ENCODE measurements at regions not wholly inside any gene's neighbourhood (a gene's known extent, or its start where the extent isn't known, plus 50 kb on each side); places are given as distances from the start of the nearest gene placed in this dataset.
A peak's percentile ranks its signal among the peaks of the same experiment; 100 is the strongest.
"Not testable (repeated sequence)": the region's sequence is repeated elsewhere in the genome, so short reads cannot be mapped to it uniquely, and the experiment has no call there.

- no peak overlapping the region for H3K27ac Mint-ChIP-seq
- no peaks in the 10 kb centered on the region for H3K9me3 Mint-ChIP-seq
- no peaks in the 10 kb centered on the region for H3K36me3 Mint-ChIP-seq
- no peak overlapping the region for H3K4me3 Mint-ChIP-seq
- no peak for DNase-seq
- H3K4me1 Mint-ChIP-seq = no peaks in the 10 kb centered on the region
- H3K27me3 Mint-ChIP-seq = no peaks in the 10 kb centered on the region
Measured at GRCh38 chr7:159205833-159206232, 61.2 kb upstream of the VIPR2 start.

- Mint-ChIP-seq H3K36me3 (no peaks in the 10 kb centered on the region), H3K4me3 (no peak overlapping the region), H3K4me1 (no peaks in the 10 kb centered on the region), H3K9me3 (no peaks in the 10 kb centered on the region), H3K27ac (no peak overlapping the region), H3K27me3 (no peaks in the 10 kb centered on the region)
- DNase-seq = no peak
Measured at GRCh38 chr7:159204664-159205063, 60.0 kb upstream of the VIPR2 start.

GRCh38 chr7:159203253-159203652 lies 58.6 kb upstream of the VIPR2 start:
- not testable (repeated sequence) for H3K27me3 Mint-ChIP-seq, H3K4me3 Mint-ChIP-seq, H3K9me3 Mint-ChIP-seq, H3K27ac Mint-ChIP-seq, H3K4me1 Mint-ChIP-seq, DNase-seq, H3K36me3 Mint-ChIP-seq

GRCh38 chr7:159201722-159202330 lies 57.2 kb upstream of the VIPR2 start:
- H3K27me3 Mint-ChIP-seq = no peaks in the 10 kb centered on the region
- H3K4me1 Mint-ChIP-seq = peaks cover 12% of the 10 kb centered on the region
- no peaks in the 10 kb centered on the region for H3K9me3 Mint-ChIP-seq
- no peaks in the 10 kb centered on the region for H3K36me3 Mint-ChIP-seq
- H3K4me3 Mint-ChIP-seq = no peak overlapping the region
- no peak for DNase-seq
- no peak overlapping the region for H3K27ac Mint-ChIP-seq

- DNase-seq = no peak
- Mint-ChIP-seq H3K36me3 (no peaks in the 10 kb centered on the region), H3K4me3 (no peak overlapping the region), H3K27ac (no peak overlapping the region), H3K9me3 (no peaks in the 10 kb centered on the region), H3K27me3 (no peaks in the 10 kb centered on the region), H3K4me1 (peaks cover 18% of the 10 kb centered on the region)
Measured at GRCh38 chr7:159200421-159200820, 55.8 kb upstream of the VIPR2 start.

- Mint-ChIP-seq H3K4me1 (peaks cover 18% of the 10 kb centered on the region), H3K27me3 (no peaks in the 10 kb centered on the region)
Measured at GRCh38 chr7:159198016-159198724, 53.5 kb upstream of the VIPR2 start.

GRCh38 chr7:159197066-159197975 lies 52.7 kb upstream of the VIPR2 start:
- no peaks in the 10 kb centered on the region for H3K36me3 Mint-ChIP-seq
- peaks cover 18% of the 10 kb centered on the region for H3K4me1 Mint-ChIP-seq
- peak overlapping the region; percentile 55 for H3K4me3 Mint-ChIP-seq
- no peaks in the 10 kb centered on the region for H3K27me3 Mint-ChIP-seq
- DNase-seq = no peak
- H3K9me3 Mint-ChIP-seq = no peaks in the 10 kb centered on the region
- H3K27ac Mint-ChIP-seq = peak overlapping the region; percentile 77

More at GRCh38 chr7:159198016-159198724, 53.5 kb upstream of the VIPR2 start:
- DNase-seq = no peak
- Mint-ChIP-seq H3K4me3 (no peak overlapping the region), H3K27ac (peak overlapping the region; percentile 77), H3K36me3 (no peaks in the 10 kb centered on the region), H3K9me3 (no peaks in the 10 kb centered on the region)

- H3K4me3 Mint-ChIP-seq = no peak overlapping the region
- no peak overlapping the region for H3K27ac Mint-ChIP-seq
- H3K9me3 Mint-ChIP-seq = no peaks in the 10 kb centered on the region
- peaks cover 18% of the 10 kb centered on the region for H3K4me1 Mint-ChIP-seq
- H3K36me3 Mint-ChIP-seq = no peaks in the 10 kb centered on the region
- no peak for DNase-seq
- no peaks in the 10 kb centered on the region for H3K27me3 Mint-ChIP-seq
Measured at GRCh38 chr7:159196584-159196983, 51.9 kb upstream of the VIPR2 start.

- no peak for DNase-seq
- Mint-ChIP-seq H3K27me3 (no peaks in the 10 kb centered on the region), H3K4me1 (peaks cover 18% of the 10 kb centered on the region), H3K4me3 (no peak overlapping the region), H3K27ac (no peak overlapping the region), H3K9me3 (no peaks in the 10 kb centered on the region), H3K36me3 (no peaks in the 10 kb centered on the region)
Measured at GRCh38 chr7:159195946-159196345, 51.3 kb upstream of the VIPR2 start.

All from activated naive CD8-positive, alpha-beta T cell treated with anti-CD3 and anti-CD28 coated beads for 36 hours (primary cell).